GM18520 (cell line): ENCODE measurements at regions not wholly inside any gene's neighbourhood (a gene's known extent, or its start where the extent isn't known, plus 50 kb on each side); places are given as distances from the start of the nearest gene placed in this dataset.

Source experiments
- ATAC-seq: cut with Tn5 transposase; IDR thresholded peaks from one replicate; pipeline ENCODE4 v1.9.1; 2021; ENCODE audit not compliant: unreplicated experiment

GRCh38 chr10:94043431-94043990 lies 49.8 kb downstream of the PLCE1 start:
- no peak for ATAC-seq

GRCh38 chr10:94046098-94046497 lies 52.4 kb downstream of the PLCE1 start:
- ATAC-seq: no peak

GRCh38 chr10:94047293-94047692 lies 53.6 kb downstream of the PLCE1 start:
- ATAC-seq: no peak

- ATAC-seq: no peak
Observed at GRCh38 chr10:94049911-94050310, 56.2 kb downstream of the PLCE1 start.

GRCh38 chr10:94052281-94052680 lies 58.5 kb downstream of the PLCE1 start:
- no peak for ATAC-seq

- no peak for ATAC-seq
Observed at GRCh38 chr10:94052866-94053791, 59.4 kb downstream of the PLCE1 start.

GRCh38 chr10:94059178-94059883 lies 65.6 kb downstream of the PLCE1 start:
- ATAC-seq: no peak

- ATAC-seq: no peak
Observed at GRCh38 chr10:94061026-94061425, 67.3 kb downstream of the PLCE1 start.

- no peak for ATAC-seq
Observed at GRCh38 chr10:94062611-94063010, 68.9 kb downstream of the PLCE1 start.

GRCh38 chr10:94065362-94065761 lies 71.6 kb downstream of the PLCE1 start:
- no peak for ATAC-seq

GRCh38 chr10:94065787-94066186 lies 72.1 kb downstream of the PLCE1 start:
- ATAC-seq: no peak

GRCh38 chr10:94066411-94066810 lies 72.7 kb downstream of the PLCE1 start:
- no peak for ATAC-seq

GRCh38 chr10:94069884-94070283 lies 76.2 kb downstream of the PLCE1 start:
- ATAC-seq: no peak

- ATAC-seq: no peak
Observed at GRCh38 chr10:94074462-94074861, 80.7 kb downstream of the PLCE1 start.

- ATAC-seq: no peak
Observed at GRCh38 chr10:94075506-94075905, 81.8 kb downstream of the PLCE1 start.

GRCh38 chr10:94076325-94076841 lies 82.7 kb downstream of the PLCE1 start:
- ATAC-seq: no peak

- ATAC-seq: no peak
Observed at GRCh38 chr10:94077042-94077441, 83.3 kb downstream of the PLCE1 start.

- ATAC-seq: no peak
Observed at GRCh38 chr10:94080108-94080507, 86.4 kb downstream of the PLCE1 start.

- ATAC-seq: no peak
Observed at GRCh38 chr10:94083662-94084265, 90.0 kb downstream of the PLCE1 start.

- ATAC-seq: no peak
Observed at GRCh38 chr10:94084344-94084743, 90.6 kb downstream of the PLCE1 start.

GRCh38 chr10:94085288-94085687 lies 91.6 kb downstream of the PLCE1 start:
- no peak for ATAC-seq
